Activated naive CD8-positive, alpha-beta T cell treated with anti-CD3 and anti-CD28 coated beads, Interleukin-2, amount 10 ng/mL, durations not matched to agents 7 days and 5 days (primary cell): ENCODE measurements at regions not wholly inside any gene's neighbourhood (a gene's known extent, or its start where the extent isn't known, plus 50 kb on each side); places are given as distances from the start of the nearest gene placed in this dataset.

Source experiments
- ATAC-seq: fragments of 150-1000 bp; cut with Tn5 transposase; one replicate; pipeline ENCODE4 v1.10.0; 2021; ENCODE audit warnings: low read depth, moderate library complexity
- POLR2A ChIA-PET: fragments of 350-600 bp; sonication (Branson Sonifier 250); formaldehyde crosslinking; loops from one replicate; lab custom pipeline; 2021; ENCODE audit warnings: antibody characterized with exemption; lab: Charles Lee
- DNase-seq: peaks from one replicate; pipeline ENCODE4 v3.0.0; 2021
- H3K27ac Mint-ChIP-seq: one replicate; pipeline ENCODE4 v1.8.0; 2022; ENCODE audit warnings: mild to moderate bottlenecking, mixed read lengths
- H3K27me3 Mint-ChIP-seq: one replicate; pipeline ENCODE4 v1.8.0; 2022; ENCODE audit warnings: mild to moderate bottlenecking, moderate library complexity, mixed read lengths
- H3K36me3 Mint-ChIP-seq: one replicate; pipeline ENCODE4 v1.8.0; 2021; ENCODE audit warnings: mild to moderate bottlenecking, mixed read lengths
- H3K4me1 Mint-ChIP-seq: one replicate; pipeline ENCODE4 v1.8.0; 2021; ENCODE audit warnings: mixed read lengths
- H3K4me3 Mint-ChIP-seq: one replicate; pipeline ENCODE4 v1.8.0; 2022; ENCODE audit warnings: mild to moderate bottlenecking, moderate library complexity, mixed read lengths
- H3K9me3 Mint-ChIP-seq: one replicate; pipeline ENCODE4 v1.8.0; 2021; ENCODE audit warnings: mixed read lengths

DNA sequence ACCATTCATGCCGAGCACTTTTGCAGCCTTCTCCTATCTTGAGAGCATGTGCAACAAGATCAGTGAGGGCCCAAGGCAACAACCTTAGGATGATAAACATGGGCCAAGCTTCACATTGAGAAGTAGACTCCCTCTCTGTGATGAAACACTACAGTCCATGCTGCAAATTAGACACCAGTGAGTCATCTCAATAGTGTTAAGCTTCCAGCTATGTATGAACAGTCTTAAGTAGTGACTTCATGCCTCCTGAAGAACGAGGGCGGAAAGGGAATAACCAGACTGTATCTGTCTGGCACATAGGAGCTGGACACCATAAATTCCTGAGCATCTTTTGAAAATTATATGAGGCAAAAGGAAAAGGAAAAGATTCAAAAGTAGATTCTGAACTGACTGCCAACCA is 309.9 kb upstream of the SLITRK1 start:
- no peak overlapping the region for H3K27ac Mint-ChIP-seq
- no peaks in the 10 kb centered on the region for H3K4me1 Mint-ChIP-seq
- no peaks in the 10 kb centered on the region for H3K36me3 Mint-ChIP-seq
- ATAC-seq (no peak), DNase-seq (no peak)
- POLR2A ChIA-PET: no interaction called here
- H3K27me3 Mint-ChIP-seq: peaks cover 2% of the 10 kb centered on the region
- no peak overlapping the region for H3K4me3 Mint-ChIP-seq
- no peaks in the 10 kb centered on the region for H3K9me3 Mint-ChIP-seq

DNA sequence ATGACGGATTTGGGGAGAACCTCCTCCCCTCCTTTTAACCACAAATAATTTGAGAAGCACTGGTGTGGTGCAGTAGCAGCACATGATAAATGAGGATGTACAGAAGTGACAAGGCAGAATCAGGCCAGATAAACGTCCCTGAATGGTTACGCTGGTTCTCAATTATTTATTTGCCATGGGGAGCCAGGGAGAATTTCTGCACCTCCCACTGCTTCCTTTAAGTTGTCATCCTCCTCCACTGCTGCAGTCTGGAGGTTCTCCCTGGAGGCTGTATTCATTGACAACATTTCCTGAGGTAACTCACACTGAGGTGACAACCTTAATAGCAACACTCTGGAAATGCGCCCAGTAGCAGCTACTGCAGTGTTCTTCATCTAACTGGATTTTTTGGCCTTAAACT is 308.9 kb upstream of the SLITRK1 start:
- Mint-ChIP-seq H3K4me1 (no peaks in the 10 kb centered on the region), H3K27ac (no peak overlapping the region), H3K9me3 (peaks cover 2% of the 10 kb centered on the region), H3K4me3 (no peak overlapping the region), H3K27me3 (peaks cover 2% of the 10 kb centered on the region), H3K36me3 (no peaks in the 10 kb centered on the region)
- POLR2A ChIA-PET: no interaction called here
- DNase-seq: no peak
- ATAC-seq: no peak

DNA sequence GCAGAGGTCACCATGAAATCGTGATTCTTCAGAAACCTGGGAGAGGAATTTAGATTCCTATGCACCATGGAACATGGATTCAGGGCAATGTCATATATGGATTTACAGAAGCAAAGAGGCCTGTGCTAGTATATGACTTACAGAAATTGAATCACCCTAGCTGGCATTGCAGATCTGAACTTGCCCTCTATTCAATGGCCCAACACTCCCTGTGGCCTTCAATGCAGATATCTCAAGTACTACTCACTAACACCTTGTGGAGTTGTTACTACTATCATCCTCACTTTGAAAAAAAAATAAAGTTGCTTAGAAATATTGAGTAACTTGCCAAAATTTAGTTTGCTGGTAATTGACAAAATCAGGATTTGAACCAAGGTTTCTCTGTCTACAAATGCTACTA is 305.4 kb upstream of the SLITRK1 start:
- ATAC-seq: no peak
- H3K9me3 Mint-ChIP-seq: peaks cover 4% of the 10 kb centered on the region
- H3K4me3 Mint-ChIP-seq: no peak overlapping the region

DNA sequence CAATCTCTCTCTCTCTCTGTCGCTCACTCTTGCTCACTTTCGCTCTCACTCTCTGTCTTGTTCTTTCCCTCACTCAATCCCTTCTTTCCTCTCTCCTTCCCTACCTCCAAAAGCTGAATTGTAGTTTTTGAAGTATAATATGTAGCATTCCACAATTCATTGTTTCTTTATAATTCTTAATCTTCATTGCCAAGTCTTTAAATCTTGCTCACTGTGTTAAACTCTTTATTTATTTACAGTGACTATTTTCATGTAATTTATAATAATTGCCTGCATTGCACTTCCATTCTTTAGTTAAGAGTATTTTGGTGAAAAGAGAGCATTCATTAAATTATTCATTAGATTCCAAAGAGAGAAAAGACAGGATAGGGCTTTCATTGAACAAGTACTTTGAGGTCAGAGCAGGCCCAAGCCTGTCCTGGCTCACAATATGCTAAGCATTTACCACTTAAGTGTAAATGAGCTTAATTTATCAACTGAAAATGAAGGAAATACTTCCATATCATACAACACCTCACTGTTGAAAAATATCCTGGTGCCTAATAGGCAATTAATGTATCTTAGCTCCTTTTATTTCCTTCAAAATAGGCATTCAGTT is 257.4 kb upstream of the SLITRK1 start:
- Mint-ChIP-seq H3K9me3 (peaks cover 2% of the 10 kb centered on the region), H3K27ac (no peak overlapping the region), H3K4me1 (peaks cover 20% of the 10 kb centered on the region), H3K27me3 (no peaks in the 10 kb centered on the region), H3K4me3 (no peak overlapping the region), H3K36me3 (no peaks in the 10 kb centered on the region)
- DNase-seq: no peak
- ATAC-seq: no peak
- POLR2A ChIA-PET: no interaction called here

More for the DNA sequence above, 305.4 kb upstream of the SLITRK1 start:
- Mint-ChIP-seq H3K4me1 (no peaks in the 10 kb centered on the region), H3K27me3 (no peaks in the 10 kb centered on the region), H3K36me3 (no peaks in the 10 kb centered on the region), H3K27ac (no peak overlapping the region)
- POLR2A ChIA-PET: no interaction called here
- no peak for DNase-seq

DNA sequence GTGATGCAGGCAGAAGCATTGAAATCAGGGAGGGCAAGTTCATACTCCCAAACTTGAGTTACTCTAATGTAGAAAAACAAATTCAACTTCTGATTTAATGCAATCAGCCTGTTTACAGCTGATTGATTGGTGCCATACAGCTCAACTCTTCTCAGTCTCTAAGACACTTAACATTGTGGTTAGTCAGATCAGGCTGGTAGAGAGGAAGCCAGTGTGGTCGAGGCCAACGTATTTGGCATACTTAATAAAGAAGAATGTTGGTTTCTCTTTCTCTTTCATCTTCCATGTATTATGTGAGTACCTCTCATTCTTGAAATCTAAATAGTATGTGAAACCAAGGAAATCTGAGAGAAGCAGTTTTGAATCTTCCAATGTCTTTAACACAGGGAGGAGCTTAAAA is 255.0 kb upstream of the SLITRK1 start:
- POLR2A ChIA-PET: interaction anchor here (1.1 kb wide), 1 partner anchor 11 kb away, joined by 3 read pairs; no protein-coding TSS in a partner anchor
- DNase-seq (no peak), ATAC-seq (peak; percentile 100)
- H3K27me3 Mint-ChIP-seq: no peaks in the 10 kb centered on the region
- peak overlapping the region; percentile 83 for H3K27ac Mint-ChIP-seq
- no peaks in the 10 kb centered on the region for H3K36me3 Mint-ChIP-seq
- peaks cover 4% of the 10 kb centered on the region for H3K9me3 Mint-ChIP-seq
- peak overlapping the region; percentile 77 for H3K4me3 Mint-ChIP-seq
- peaks cover 18% of the 10 kb centered on the region for H3K4me1 Mint-ChIP-seq

DNA sequence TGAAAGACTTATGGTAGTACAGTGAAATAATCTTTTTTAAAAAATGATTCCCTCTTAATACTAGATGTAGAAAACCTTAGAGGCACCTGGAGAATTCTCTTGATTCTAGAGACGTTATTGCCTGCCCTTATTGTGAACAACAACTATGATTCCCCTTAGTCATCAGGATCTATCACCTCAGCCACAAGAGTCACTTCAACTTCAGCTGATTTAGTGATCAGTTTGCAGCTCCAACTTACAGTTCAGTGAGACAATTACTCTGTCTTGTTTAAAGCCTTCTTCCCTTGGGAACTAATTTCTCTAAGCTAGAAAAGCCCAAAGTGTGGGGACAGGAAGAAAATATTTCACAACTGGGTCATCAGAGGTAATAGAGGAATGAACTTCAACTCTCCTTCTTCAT is 254.3 kb upstream of the SLITRK1 start:
- no peak for DNase-seq
- H3K4me1 Mint-ChIP-seq: peaks cover 18% of the 10 kb centered on the region
- POLR2A ChIA-PET: interaction anchor here (1.1 kb wide), 1 partner anchor 10 kb away, joined by 3 read pairs; no protein-coding TSS in a partner anchor
- H3K4me3 Mint-ChIP-seq: peak overlapping the region; percentile 77
- H3K36me3 Mint-ChIP-seq: no peaks in the 10 kb centered on the region
- no peaks in the 10 kb centered on the region for H3K27me3 Mint-ChIP-seq
- peaks cover 4% of the 10 kb centered on the region for H3K9me3 Mint-ChIP-seq
- ATAC-seq: no peak
- peak overlapping the region; percentile 83 for H3K27ac Mint-ChIP-seq

DNA sequence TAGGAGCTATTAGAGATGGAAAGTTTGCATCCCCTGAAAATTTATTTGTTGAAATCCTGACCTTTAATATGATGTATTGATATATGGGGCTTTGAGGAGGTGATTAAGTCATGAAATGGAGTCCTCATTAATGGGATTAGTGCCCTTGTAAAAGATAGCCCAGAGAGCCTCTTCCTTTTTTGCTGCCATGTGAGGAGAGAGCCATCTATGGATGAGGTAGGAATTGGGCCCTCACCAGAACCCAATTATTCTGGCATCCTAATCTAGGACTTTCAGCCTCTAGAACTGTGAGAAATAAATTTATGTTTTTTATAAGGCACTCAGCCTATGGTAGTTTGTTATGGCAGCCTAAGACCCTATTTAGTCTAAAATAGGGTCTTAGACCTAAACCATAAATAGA is 250.2 kb upstream of the SLITRK1 start:
- Mint-ChIP-seq H3K27me3 (no peaks in the 10 kb centered on the region), H3K27ac (no peak overlapping the region), H3K4me1 (peaks cover 13% of the 10 kb centered on the region), H3K36me3 (no peaks in the 10 kb centered on the region), H3K9me3 (peaks cover 4% of the 10 kb centered on the region), H3K4me3 (no peak overlapping the region)
- POLR2A ChIA-PET: no interaction called here
- ATAC-seq (no peak), DNase-seq (no peak)

DNA sequence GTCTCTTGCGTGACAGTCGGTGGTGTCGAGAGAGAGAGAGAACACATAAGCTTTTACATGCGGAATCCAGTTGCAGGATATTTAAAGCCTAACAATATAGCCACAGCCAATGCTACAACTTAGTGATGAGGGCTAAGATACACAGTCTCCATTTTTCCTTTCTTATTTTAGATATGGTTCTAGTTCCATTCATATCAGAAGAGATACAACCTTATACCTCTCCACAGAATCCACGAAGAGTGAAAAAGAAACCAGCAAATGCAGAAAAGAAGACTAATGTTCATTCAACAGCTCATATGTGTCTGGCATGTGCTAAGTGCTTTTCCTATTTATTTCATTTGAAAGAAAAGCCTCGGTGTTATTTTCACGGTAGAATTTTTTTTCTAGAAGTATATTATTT is 249.0 kb upstream of the SLITRK1 start:
- H3K4me1 Mint-ChIP-seq: peaks cover 4% of the 10 kb centered on the region
- no peak for DNase-seq
- POLR2A ChIA-PET: no interaction called here
- no peak for ATAC-seq
- H3K27ac Mint-ChIP-seq: no peak overlapping the region
- H3K36me3 Mint-ChIP-seq: no peaks in the 10 kb centered on the region
- H3K9me3 Mint-ChIP-seq: peaks cover 4% of the 10 kb centered on the region
- no peak overlapping the region for H3K4me3 Mint-ChIP-seq
- H3K27me3 Mint-ChIP-seq: no peaks in the 10 kb centered on the region

DNA sequence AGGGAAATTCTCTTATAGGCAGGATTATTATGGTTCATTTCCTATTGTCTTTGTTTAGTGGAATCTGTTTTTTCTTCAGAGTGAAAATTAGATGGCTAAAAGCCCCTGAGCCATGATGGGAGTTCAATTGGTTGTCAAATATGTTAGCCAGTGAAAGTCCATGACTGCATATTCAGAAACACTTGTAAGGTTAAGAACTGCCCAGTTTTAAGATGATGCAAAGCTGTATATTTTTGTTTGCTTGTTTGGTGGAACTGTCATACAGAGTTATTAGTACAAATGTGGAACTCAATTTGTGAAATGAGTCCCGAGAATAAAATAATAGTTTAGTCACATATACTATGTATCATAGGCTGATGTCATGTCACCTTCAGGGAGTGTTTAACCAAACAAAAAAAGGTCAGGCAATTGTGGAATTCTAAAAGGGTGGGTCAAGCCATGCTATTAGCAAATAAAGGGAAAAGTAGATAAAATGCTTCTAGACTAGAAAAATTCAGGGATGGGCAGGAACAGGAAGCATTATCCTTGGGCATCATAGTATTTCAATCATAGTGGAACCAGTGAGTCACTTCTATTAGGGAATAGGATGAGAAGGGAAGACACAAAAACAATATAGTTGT is 248.3 kb upstream of the SLITRK1 start:
- no peak for DNase-seq
- POLR2A ChIA-PET: no interaction called here
- H3K36me3 Mint-ChIP-seq: no peaks in the 10 kb centered on the region

DNA sequence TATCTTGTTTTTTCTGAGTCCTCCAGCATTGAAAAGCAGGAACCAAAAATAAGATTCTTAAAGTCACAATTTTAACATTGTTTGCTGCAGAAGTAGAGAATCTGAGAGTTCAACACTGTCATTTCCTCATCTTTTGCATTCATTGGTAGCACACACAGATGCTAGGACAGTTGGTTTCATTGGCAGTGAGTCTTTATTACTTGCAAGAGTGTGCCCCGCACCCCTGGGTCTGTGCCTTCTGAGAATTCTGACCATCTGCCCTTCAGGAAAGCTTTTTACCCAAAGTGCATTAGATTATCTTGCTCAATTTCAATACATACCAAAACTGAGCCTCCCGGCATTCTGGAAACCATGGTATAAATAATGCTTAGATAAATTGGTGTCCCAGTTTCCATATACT is 247.7 kb upstream of the SLITRK1 start:
- Mint-ChIP-seq H3K4me3 (no peak overlapping the region), H3K27ac (no peak overlapping the region), H3K4me1 (peaks cover 2% of the 10 kb centered on the region), H3K27me3 (no peaks in the 10 kb centered on the region), H3K36me3 (no peaks in the 10 kb centered on the region), H3K9me3 (peaks cover 4% of the 10 kb centered on the region)
- ATAC-seq: no peak
- POLR2A ChIA-PET: no interaction called here
- no peak for DNase-seq

More for the DNA sequence above, 248.3 kb upstream of the SLITRK1 start:
- ATAC-seq: no peak
- H3K9me3 Mint-ChIP-seq: peaks cover 4% of the 10 kb centered on the region
- H3K4me3 Mint-ChIP-seq: no peak overlapping the region
- no peaks in the 10 kb centered on the region for H3K27me3 Mint-ChIP-seq
- no peak overlapping the region for H3K27ac Mint-ChIP-seq
- peaks cover 2% of the 10 kb centered on the region for H3K4me1 Mint-ChIP-seq

DNA sequence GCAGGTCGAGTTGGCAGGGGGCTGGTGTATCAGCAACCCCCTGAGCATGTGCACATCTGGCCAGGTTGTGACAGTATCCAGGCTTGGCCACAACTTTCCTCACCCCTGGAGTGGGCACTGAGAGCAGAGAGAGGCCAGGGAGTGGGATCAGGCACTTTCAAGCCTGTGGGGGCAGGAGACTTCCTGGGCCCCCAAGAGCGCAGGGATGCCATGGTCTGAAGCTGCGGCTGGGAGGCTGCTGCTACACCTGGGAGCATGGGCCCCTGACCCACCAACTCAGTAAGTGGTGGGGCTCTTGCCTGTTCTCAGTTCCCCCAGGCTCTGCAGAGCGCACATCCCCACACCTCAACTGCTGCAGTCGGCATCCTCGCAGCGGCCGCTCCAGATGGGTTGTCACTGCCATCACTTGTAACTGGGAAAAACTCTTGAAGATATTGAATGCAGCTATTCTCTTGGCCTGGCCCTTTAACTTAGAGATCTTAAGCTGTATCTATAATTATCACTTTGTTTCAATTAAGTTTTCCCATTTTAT is 245.4 kb upstream of the SLITRK1 start:
- no peak for ATAC-seq
- Mint-ChIP-seq H3K4me1 (peaks cover 2% of the 10 kb centered on the region), H3K27ac (no peak overlapping the region), H3K36me3 (no peaks in the 10 kb centered on the region), H3K27me3 (no peaks in the 10 kb centered on the region), H3K9me3 (no peaks in the 10 kb centered on the region), H3K4me3 (no peak overlapping the region)
- POLR2A ChIA-PET: no interaction called here
- DNase-seq: no peak

DNA sequence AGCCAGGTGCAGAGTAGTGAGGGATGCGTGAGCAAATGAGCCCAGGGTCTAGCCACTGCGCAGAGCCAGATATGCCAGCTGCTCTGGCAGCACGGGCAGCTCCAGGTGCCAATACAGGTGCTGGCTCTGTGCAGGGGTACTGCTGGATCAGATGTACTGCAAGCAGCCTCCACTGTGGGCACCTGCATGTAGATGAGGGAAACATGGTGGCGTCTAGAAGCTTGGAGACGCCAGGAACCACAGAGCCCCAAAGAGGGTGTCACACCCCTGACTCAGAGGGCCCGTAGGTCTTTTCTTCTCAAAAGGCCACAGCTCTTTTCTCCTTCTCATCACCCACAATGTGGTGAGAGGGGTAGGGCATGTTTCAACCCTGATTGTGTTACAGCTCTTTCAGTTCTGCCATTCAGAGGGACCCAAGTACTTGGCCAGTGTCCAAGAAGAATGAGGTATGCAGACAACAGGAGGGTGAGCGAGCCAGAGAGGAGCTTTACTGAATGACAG is 244.4 kb upstream of the SLITRK1 start:
- Mint-ChIP-seq H3K36me3 (no peaks in the 10 kb centered on the region), H3K27me3 (peaks cover 1% of the 10 kb centered on the region), H3K4me3 (no peak overlapping the region), H3K9me3 (no peaks in the 10 kb centered on the region), H3K27ac (no peak overlapping the region), H3K4me1 (peaks cover 3% of the 10 kb centered on the region)
- POLR2A ChIA-PET: interaction anchor here (0.7 kb wide), 1 partner anchor 10 kb away, joined by 3 read pairs; no protein-coding TSS in a partner anchor
- DNase-seq (no peak), ATAC-seq (peak; percentile 26)

DNA sequence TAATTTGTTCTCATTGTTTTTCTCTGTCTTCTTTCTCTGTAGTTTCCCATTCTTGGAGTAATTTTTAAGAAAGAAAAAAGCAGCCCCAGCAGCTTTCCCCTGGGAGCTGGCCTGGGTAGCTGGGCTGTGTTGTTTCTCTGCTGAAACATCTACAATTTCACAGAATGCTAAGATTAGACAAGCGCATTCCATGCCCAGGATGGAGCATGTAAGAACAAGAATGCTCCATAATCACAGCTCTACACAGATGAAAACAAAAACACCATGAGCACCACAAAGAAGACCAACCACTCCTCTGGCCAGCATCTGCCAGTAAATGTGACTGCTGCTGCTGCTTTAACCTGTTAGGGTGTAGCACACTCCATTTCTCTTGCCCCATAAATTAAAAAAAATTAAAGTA is 239.2 kb upstream of the SLITRK1 start:
- H3K4me1 Mint-ChIP-seq: peaks cover 4% of the 10 kb centered on the region
- H3K27me3 Mint-ChIP-seq: peaks cover 1% of the 10 kb centered on the region
- H3K36me3 Mint-ChIP-seq: no peaks in the 10 kb centered on the region
- POLR2A ChIA-PET: no interaction called here
- no peaks in the 10 kb centered on the region for H3K9me3 Mint-ChIP-seq
- H3K27ac Mint-ChIP-seq: no peak overlapping the region
- DNase-seq (no peak), ATAC-seq (no peak)
- H3K4me3 Mint-ChIP-seq: no peak overlapping the region

DNA sequence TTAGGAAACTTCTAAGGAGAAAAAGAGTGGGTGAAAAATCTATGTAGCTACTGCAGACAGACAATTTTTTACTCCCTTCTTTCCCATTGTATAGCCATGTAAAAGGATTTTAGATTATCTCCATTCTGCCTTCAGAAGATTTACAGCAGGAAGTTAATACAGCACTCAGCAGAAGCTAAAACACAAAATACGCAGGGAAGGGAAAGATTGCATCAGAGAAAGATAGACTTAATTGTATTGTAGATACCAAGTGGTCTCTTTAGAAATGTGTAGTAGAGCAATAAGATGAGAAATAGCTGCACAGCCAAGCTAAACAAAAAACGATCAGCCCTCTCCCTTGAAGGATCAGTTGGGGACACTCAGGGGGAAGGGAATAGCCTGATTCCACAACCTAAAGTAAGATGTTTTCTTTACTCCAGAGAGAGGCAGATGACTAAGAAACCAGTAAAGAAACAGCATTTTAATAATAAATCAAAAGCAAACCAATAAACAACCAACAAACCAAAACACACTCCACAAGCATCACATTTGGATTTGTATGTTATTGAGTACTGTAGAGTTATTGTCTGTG is 236.7 kb upstream of the SLITRK1 start:
- ATAC-seq (no peak), DNase-seq (no peak)
- H3K4me3 Mint-ChIP-seq: no peak overlapping the region
- H3K9me3 Mint-ChIP-seq: no peaks in the 10 kb centered on the region
- H3K27ac Mint-ChIP-seq: no peak overlapping the region
- H3K4me1 Mint-ChIP-seq: peaks cover 4% of the 10 kb centered on the region
- POLR2A ChIA-PET: no interaction called here
- H3K27me3 Mint-ChIP-seq: peaks cover 1% of the 10 kb centered on the region
- no peaks in the 10 kb centered on the region for H3K36me3 Mint-ChIP-seq
